ENCODE measurements at regions not wholly inside any gene's neighbourhood (a gene's known extent, or its start where the extent isn't known, plus 50 kb on each side); places are given as distances from the start of the nearest gene placed in this dataset.

- DNase-seq (ENCODE audit: extremely low read depth, low read depth, low spot score), result no peak
These were observed 52.9 kb downstream of the FRMPD3 start for GRCh38 chrX:107502316-107502715.

- DNase-seq (ENCODE audit: extremely low read depth, low read depth, low spot score), result no peak
These were observed 54.6 kb downstream of the FRMPD3 start for GRCh38 chrX:107504006-107504405.

DNA sequence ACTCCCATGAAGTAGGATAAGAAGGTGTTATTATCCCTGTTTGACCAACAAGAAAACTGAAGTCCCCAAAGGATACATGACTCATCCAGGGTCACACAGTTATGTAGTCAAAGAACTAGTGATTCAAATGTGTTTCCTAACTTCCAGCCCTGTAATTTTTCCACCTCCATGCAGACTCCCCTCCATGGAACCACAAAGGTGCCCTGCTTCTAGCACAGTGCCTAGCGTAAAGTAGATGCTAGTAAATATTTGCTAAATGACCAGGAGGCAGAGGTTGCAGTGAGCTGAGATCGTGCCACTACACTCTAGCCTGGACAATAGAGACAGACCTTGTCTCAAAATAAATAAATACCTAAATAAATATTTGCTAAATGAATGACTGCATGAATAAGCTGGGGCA, 55.8 kb downstream of the FRMPD3 start:
- no peak for DNase-seq (ENCODE audit: extremely low read depth, low read depth, low spot score)

DNA sequence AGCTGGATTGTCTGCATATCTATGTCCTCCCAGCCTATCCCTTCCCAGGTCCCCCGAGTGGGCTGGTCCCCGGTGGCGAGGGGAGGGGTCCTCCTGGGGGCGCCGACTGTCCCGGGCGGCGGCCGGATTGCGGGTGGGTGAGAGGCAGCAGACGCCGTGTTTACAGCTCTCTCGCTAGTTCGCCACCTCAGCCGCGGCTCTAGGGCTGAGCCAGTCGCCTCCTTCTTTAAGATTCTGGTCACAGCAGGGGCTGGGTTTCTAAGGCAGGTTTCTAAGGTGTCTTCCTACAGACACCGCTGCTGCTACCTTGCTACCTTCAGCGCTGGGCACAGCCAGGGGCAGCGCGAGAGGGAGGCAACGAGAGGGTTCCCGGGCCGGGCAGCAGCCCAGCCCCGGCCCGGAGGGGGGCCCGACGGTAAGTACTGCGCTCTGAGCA, 57.2 kb downstream of the FRMPD3 start:
- DNase-seq (ENCODE audit: extremely low read depth, low read depth, low spot score), result no peak

GRCh38 chrX:107507093-107507743, 57.8 kb downstream of the FRMPD3 start:
- DNase-seq (ENCODE audit: extremely low read depth, low read depth, low spot score), result no peak

GRCh38 chrX:107507744-107508117, 58.3 kb downstream of the FRMPD3 start:
- DNase-seq (ENCODE audit: extremely low read depth, low read depth, low spot score), result no peak

DNA sequence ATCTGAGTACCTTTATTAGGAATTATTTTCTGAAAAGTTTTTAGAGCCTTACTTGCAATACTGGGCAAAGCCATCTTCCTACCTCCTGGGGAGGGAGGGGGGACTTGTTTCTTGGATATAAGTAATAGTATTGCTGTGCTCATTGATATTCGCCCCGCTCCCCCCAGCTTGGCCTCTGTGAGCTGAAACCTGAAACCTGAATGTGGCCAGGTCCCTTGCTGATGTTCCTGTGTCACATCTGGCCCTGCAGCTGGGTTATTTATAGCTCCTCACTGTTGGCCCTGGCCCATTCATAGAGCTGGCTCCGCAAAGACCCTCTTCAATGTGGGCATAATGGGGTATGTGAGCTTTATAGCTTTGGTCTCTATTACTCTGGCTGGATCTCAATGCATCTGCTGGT, 59.5 kb downstream of the FRMPD3 start:
- no peak for DNase-seq (ENCODE audit: extremely low read depth, low read depth, low spot score)

DNA sequence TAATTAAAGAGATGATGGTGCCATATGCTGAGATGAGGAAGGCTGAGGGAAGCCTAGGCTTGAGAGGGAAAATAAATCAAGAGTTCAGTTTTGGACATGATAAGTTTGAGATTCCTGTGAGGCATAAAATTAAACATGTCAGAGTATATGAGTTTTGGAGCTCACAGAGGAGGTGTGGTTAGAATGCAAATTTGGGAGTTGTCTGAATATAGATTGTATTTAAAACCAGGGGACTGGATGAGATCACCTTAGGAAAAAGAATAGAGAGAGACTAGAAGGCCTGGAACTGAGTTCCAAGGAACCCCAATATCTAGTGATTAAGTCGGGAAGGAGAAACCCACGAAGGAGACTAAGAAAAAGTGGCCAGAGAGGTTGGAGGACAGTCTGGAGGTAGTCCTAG, 65.5 kb downstream of the FRMPD3 start:
- DNase-seq (ENCODE audit: extremely low read depth, low read depth, low spot score), result no peak

GRCh38 chrX:107521877-107522586, 72.6 kb downstream of the FRMPD3 start:
- DNase-seq (ENCODE audit: extremely low read depth, low read depth, low spot score), result no peak

- DNase-seq (ENCODE audit: extremely low read depth, low read depth, low spot score), result no peak
These were observed 73.4 kb downstream of the FRMPD3 start for GRCh38 chrX:107522901-107523300.

GRCh38 chrX:107526141-107526540, 76.7 kb downstream of the FRMPD3 start:
- DNase-seq (ENCODE audit: extremely low read depth, low read depth, low spot score), result no peak

DNA sequence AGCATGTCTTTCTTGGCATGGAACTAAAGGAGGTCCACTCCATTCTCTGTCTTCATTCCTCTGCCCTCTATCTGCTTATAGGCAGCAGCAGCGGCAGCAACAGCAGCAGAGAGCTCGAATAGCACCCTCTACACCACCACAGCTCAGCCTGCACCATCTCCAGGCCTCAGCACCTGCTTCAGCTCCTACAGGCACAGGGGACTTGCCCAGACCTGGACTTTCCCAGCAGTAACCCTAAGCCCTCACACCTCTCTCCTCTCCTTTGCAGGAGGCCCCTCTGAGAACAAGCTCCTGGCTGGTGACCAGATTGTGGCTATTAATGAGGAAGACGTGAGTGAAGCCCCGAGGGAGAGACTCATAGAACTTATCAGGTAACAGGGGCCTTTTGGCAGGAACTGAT, 80.7 kb downstream of the FRMPD3 start:
- DNase-seq (ENCODE audit: extremely low read depth, low read depth, low spot score), result no peak

DNA sequence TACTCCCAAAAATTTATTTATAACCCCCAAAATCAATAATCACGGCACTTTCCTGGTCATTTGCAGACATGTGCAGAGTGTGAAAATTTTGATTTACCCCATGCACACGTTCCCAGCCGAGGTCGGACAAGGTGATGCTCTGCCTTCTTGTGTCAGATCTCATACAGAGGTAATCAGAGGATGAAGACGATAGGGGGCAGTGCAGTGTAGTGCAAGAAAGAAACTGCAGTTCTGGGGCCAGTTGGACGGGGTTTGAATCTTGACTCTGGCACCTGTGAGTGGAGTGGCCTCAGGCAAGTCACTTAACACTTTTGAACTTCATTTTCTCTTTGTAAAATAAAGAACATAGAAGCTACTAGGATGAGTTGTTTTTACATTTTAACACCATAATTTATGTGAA, 88.4 kb downstream of the FRMPD3 start:
- peak; percentile 3 for DNase-seq (ENCODE audit: extremely low read depth, low read depth, low spot score)

DNA sequence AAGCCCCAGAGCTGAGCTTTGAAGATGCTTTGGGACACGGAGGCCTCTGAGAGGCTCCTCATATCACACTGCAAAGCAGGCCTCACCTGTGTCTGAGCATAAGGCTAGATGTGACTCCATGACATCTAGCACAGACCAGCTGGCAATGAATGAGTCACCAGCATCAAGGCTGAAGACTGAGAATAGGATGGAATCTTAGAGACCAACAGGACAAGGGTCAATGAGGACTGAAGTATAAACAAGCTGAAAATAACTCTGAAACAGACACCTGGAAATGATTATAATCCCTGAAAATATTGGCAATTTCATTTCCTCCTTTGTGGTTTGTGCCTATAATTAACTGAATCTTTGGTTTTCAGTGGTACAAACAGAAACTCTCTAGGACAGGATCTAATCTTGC, 87.1 kb upstream of the PRPS1 start:
- DNase-seq (ENCODE audit: extremely low read depth, low read depth, low spot score), result no peak

DNA sequence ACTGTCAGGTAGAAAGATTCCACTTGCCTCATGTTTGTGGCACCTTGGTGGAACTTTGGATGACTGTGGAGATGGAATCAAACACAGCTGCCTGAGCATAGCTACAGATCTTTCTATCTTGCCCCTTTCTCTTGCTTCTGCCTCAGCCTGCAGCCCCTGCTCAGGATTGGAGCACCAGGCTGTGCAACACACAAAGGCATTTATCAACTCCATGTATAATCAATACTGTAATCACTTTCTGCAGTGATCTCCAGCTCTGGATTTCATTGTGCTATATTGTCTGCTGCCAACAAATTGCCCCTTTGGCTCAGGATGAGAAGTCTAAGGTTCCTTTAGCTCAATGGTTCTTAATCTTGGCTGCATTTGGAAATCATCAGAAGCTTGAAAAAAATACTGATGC, 86.3 kb upstream of the PRPS1 start:
- DNase-seq (ENCODE audit: extremely low read depth, low read depth, low spot score), result no peak

- no peak for DNase-seq (ENCODE audit: extremely low read depth, low read depth, low spot score)
These were observed 85.8 kb upstream of the PRPS1 start for GRCh38 chrX:107542500-107542899.

DNA sequence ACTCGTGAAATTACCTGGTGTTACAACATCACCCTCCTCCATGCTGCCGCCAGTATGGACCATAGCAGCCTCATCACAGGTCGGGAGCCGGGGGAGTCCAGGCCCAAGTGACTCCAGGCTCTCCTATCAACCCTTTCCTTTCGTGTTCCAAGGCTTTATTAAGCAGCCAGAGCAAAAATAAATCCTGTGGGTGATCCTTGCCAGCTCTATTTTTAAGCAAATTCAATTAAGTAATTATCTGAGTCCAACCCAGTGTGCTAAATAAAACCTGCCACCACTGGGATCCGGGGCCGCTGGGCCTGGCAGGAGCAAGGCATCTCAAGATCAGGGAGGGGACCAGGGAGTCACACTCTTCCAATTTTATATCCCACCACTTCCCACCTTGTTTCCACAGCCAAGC, 80.7 kb upstream of the PRPS1 start:
- no peak for DNase-seq (ENCODE audit: extremely low read depth, low read depth, low spot score)

DNA sequence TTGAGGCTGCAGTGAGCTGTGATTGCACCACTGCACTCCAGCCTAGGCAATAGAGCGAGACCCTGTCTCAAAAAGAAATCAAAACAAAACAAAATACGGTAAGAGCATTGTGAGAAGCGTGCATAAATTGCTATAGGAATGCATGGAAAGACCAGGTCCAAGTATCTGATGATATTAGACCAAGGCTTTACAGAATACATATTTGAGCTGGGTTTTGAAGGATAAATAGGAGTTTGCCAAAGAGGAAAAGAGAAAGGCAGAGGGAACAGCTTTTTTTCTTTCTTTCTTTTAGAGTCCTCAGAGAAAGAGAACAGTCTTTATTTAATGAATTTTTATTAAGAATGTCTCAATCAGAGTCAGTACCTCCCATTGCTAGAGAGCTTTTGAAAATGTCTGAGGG, 79.5 kb upstream of the PRPS1 start:
- no peak for DNase-seq (ENCODE audit: extremely low read depth, low read depth, low spot score)

- DNase-seq (ENCODE audit: extremely low read depth, low read depth, low spot score), result no peak
These were observed 78.8 kb upstream of the PRPS1 start for GRCh38 chrX:107549504-107549903.

GRCh38 chrX:107551546-107551945, 76.8 kb upstream of the PRPS1 start:
- no peak for DNase-seq (ENCODE audit: extremely low read depth, low read depth, low spot score)

GRCh38 chrX:107552930-107553329, 75.4 kb upstream of the PRPS1 start:
- no peak for DNase-seq (ENCODE audit: extremely low read depth, low read depth, low spot score)

DNA sequence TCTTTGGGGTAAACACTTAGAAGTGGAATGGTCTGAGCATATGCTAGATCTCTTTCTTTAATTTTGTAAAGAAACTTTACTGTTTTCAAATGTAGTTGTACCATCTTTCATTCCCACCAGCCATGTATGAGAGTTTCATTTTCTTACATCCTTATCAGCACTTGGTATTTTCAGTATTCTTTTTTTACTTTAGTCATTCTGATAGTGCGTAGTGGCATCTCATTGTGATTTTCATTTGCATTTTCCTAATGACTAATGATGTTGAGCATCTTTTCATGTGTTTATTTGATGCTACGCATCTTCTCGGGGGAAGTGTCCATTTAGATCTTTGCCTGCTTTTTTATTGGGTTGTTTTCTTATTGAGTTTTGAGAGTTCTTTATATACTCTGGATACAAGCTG, 71.3 kb upstream of the PRPS1 start:
- DNase-seq (ENCODE audit: extremely low read depth, low read depth, low spot score), result no peak

- no peak for DNase-seq (ENCODE audit: extremely low read depth, low read depth, low spot score)
These were observed 68.8 kb upstream of the PRPS1 start for GRCh38 chrX:107559506-107559905.

Measured in glomerular endothelial cell (primary cell).